Astrocyte (in vitro differentiated cells and primary cell): ENCODE measurements at regions not wholly inside any gene's neighbourhood (a gene's known extent, or its start where the extent isn't known, plus 50 kb on each side); places are given as distances from the start of the nearest gene placed in this dataset.

Experiments used
- CTCF ChIP-seq: IDR thresholded peaks from 2 replicates; pipeline ENCODE4 v1.5.1; 2011; ENCODE audit warnings: low read depth, mild to moderate bottlenecking, inconsistent platforms, low read length, moderate library complexity; ENCODE audit not compliant: insufficient read depth
- EZH2 ChIP-seq: IDR thresholded peaks from 2 replicates; pipeline ENCODE4 v1.6.1; 2012; ENCODE audit warnings: mild to moderate bottlenecking, low read length, inconsistent platforms; ENCODE audit not compliant: insufficient read depth

- TF ChIP-seq CTCF: no peak
- no peak for TF ChIP-seq EZH2
Measured at GRCh38 chr10:33031171-33031570, 73.1 kb upstream of the ITGB1 start.
